ENCODE measurements at regions not wholly inside any gene's neighbourhood (a gene's known extent, or its start where the extent isn't known, plus 50 kb on each side); places are given as distances from the start of the nearest gene placed in this dataset.

- Histone ChIP-seq H3K56ac (ENCODE audit: extremely low read depth, insufficient read depth, low read length) (no peak overlapping the region), H2BK20ac (ENCODE audit: low read depth, low read length) (no peak overlapping the region), H3K27me3 (ENCODE audit: control insufficient read depth, insufficient read depth, low read length) (no peaks in the 10 kb centered on the region), H2AK9ac (replicated peaks; ENCODE audit: low read depth, low read length, poor library complexity) (no peak overlapping the region), H4K91ac (ENCODE audit: insufficient read depth, low read depth, low read length) (no peak overlapping the region), H3K14ac (replicated peaks; ENCODE audit: low read depth, low read length) (no peak overlapping the region), H4K5ac (ENCODE audit: low read depth, low read length) (no peak overlapping the region), H2AFZ (replicated peaks; ENCODE audit: low read length, poor library complexity) (no peak overlapping the region), H3K4ac (ENCODE audit: low read depth, low read length) (no peak overlapping the region), H4K20me1 (ENCODE audit: insufficient read depth, low read length) (no peaks in the 10 kb centered on the region), H3K79me1 (ENCODE audit: low read depth in 1 of 2, low read length in 2 of 2) (no peaks in the 10 kb centered on the region), H4K8ac (ENCODE audit: low read depth in 2 of 2, low read length in 2 of 2) (no peak overlapping the region), H3K9me3 (ENCODE audit: control insufficient read depth, insufficient read depth, low read length) (0 out of 2 replicates have a peak, but pooled peaks cover 4% of the 10 kb centered on the region), H2BK15ac (ENCODE audit: low read depth, low read length) (no peak overlapping the region), H2AK5ac (ENCODE audit: low read depth, low read length) (no peak overlapping the region), H3K9ac (ENCODE audit: low read depth, low read length) (no peak overlapping the region), H2BK5ac (ENCODE audit: low read depth, low read length, poor library complexity, severe bottlenecking) (no peak overlapping the region), H3K4me2 (ENCODE audit: low read depth, low read length) (no peak overlapping the region), H3K4me3 (ENCODE audit: insufficient read depth, low read depth, low read length) (no peak overlapping the region), H3K27ac (ENCODE audit: insufficient read depth, low read length) (no peak overlapping the region), H3K23ac (ENCODE audit: low read depth, low read length) (no peak overlapping the region), H3K9me1 (ENCODE audit: insufficient read depth, low read length) (no peaks in the 10 kb centered on the region), H2BK120ac (ENCODE audit: low read depth, low read length) (no peak overlapping the region), H3K18ac (ENCODE audit: low read depth, low read length) (no peak overlapping the region), H3K36me3 (ENCODE audit: control insufficient read depth, insufficient read depth, low read length) (no peaks in the 10 kb centered on the region), H3K4me1 (ENCODE audit: control insufficient read depth, insufficient read depth, low read length) (no peaks in the 10 kb centered on the region)
- BruUV-seq (replicated peaks): no TSS peak
- no CpG with 5 or more reads among the region's 6 CpGs for WGBS, 2 experiments (ENCODE audit: extremely low coverage in 2 of 2, insufficient read length in 1 of 2)
- DNase-seq (no peak), ATAC-seq (ENCODE audit: low read depth) (no peak)
- dilution Hi-C loops (cut with HindIII; ENCODE audit: low sequenced_read_pairs, unreplicated experiment): no loop called here
- ChIA-PET POLR2A (ENCODE audit: unreplicated experiment) (no interaction called here), CTCF (no interaction called here)
- in situ Hi-C loops (cut with MboI; ENCODE audit: low sequenced_read_pairs): no loop called here
- intact Hi-C loops (cut with micrococcal nuclease): no loop called here
- TF ChIP-seq CEBPB (IDR thresholded peaks at IDR 0.05; ENCODE audit: low read depth, low read length): no peak
- TF ChIP-seq MAFK (IDR thresholded peaks at IDR 0.05; ENCODE audit: low read depth, low read length): no peak
- TF ChIP-seq CHD1 (IDR thresholded peaks at IDR 0.05; ENCODE audit: low read depth, low read length): no peak
- no peak for TF ChIP-seq BHLHE40 (IDR thresholded peaks at IDR 0.05; ENCODE audit: low read depth, low read length)
- TF ChIP-seq RAD21 (IDR thresholded peaks at IDR 0.05; ENCODE audit: low read length): no peak
- no peak for TF ChIP-seq FOS (IDR thresholded peaks at IDR 0.05; ENCODE audit: low read depth, low read length)
- TF ChIP-seq MXI1 (IDR thresholded peaks at IDR 0.05; ENCODE audit: borderline replicate concordance, low read depth, low read length): no peak
- TF ChIP-seq USF2 (IDR thresholded peaks at IDR 0.05; ENCODE audit: low read depth, low read length): no peak
- TF ChIP-seq ELK1 (IDR thresholded peaks at IDR 0.05; ENCODE audit: borderline replicate concordance, low read depth, low read length): no peak
- TF ChIP-seq, protein P1, sequence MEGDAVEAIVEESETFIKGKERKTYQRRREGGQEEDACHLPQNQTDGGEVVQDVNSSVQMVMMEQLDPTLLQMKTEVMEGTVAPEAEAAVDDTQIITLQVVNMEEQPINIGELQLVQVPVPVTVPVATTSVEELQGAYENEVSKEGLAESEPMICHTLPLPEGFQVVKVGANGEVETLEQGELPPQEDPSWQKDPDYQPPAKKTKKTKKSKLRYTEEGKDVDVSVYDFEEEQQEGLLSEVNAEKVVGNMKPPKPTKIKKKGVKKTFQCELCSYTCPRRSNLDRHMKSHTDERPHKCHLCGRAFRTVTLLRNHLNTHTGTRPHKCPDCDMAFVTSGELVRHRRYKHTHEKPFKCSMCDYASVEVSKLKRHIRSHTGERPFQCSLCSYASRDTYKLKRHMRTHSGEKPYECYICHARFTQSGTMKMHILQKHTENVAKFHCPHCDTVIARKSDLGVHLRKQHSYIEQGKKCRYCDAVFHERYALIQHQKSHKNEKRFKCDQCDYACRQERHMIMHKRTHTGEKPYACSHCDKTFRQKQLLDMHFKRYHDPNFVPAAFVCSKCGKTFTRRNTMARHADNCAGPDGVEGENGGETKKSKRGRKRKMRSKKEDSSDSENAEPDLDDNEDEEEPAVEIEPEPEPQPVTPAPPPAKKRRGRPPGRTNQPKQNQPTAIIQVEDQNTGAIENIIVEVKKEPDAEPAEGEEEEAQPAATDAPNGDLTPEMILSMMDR (conservative IDR thresholded peaks at IDR 0.05; ENCODE audit: low read depth, low read length): no peak
- no peak for TF ChIP-seq MAZ (IDR thresholded peaks at IDR 0.05; ENCODE audit: borderline replicate concordance, low read depth, low read length)
- no peak for TF ChIP-seq POLR2A (IDR thresholded peaks at IDR 0.05; ENCODE audit: low read depth, low read length)
- no peak for TF ChIP-seq NFE2L2 (IDR thresholded peaks at IDR 0.05; ENCODE audit: low read depth, low read length)
- no peak for TF ChIP-seq RCOR1 (IDR thresholded peaks at IDR 0.05; ENCODE audit: insufficient replicate concordance, low read length)
- no peak for TF ChIP-seq RFX5 (IDR thresholded peaks at IDR 0.05; ENCODE audit: low read depth, low read length)
- TF ChIP-seq SMC3 (IDR thresholded peaks at IDR 0.05; ENCODE audit: low read depth, low read length): no peak
Observed at GRCh38 chr4:131006388-131006787, 1910.4 kb downstream of the C4orf33 start.

Data from IMR-90 (cell line).